GM11168 (cell line): ENCODE measurements at regions not wholly inside any gene's neighbourhood (a gene's known extent, or its start where the extent isn't known, plus 50 kb on each side); places are given as distances from the start of the nearest gene placed in this dataset.
"Not testable (repeated sequence)": the region's sequence is repeated elsewhere in the genome, so short reads cannot be mapped to it uniquely, and the experiment has no call there.

ENCODE experiments used
- in situ Hi-C: fragments of 300-500 bp; cut with MboI; formaldehyde crosslinking; loops from one replicate; pipeline ENCODE4 v1.12.0; 2022; ENCODE audit warnings: low sequenced_read_pairs; ENCODE audit not compliant: unreplicated experiment

DNA sequence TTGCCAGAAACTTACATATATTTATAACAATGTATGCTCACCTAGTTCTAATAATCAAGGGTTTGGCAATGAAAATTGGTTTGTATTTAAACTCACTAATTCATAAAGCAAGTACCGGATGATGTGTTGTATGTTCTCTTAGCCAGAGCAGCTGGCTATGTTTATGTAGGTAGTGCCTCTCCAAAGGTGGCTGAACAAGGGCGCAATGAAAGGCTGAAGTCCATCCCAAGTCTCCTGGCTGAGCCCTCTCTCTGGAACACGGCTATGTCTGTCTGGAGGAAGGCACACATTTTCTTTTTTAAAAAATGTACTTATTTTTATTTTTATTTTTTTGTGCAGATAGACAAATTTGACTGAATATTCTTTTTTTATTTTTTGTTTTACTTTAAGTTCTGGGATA, 141.2 kb upstream of the DAB2 start:
- in situ Hi-C loops = no loop called here

DNA sequence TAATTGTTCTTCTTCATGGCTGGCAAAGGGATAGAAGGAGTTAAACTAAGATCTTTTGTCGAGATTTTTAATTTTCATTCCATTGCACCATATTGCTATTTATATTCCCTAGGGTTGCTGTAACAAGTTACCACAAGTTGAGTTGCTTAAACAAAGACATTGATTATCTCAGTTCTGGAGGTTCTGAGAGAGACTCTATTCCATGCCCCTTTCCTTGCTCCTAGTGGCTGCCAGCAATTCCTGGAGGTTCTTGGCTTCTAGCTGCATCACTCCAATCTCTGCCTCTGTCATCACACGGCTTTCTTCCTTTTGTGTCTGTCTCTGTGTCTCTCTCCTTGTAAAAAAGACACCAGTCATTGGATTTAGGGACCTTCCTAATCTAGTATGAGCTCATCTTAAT, 136.6 kb upstream of the DAB2 start:
- in situ Hi-C loops = no loop called here

DNA sequence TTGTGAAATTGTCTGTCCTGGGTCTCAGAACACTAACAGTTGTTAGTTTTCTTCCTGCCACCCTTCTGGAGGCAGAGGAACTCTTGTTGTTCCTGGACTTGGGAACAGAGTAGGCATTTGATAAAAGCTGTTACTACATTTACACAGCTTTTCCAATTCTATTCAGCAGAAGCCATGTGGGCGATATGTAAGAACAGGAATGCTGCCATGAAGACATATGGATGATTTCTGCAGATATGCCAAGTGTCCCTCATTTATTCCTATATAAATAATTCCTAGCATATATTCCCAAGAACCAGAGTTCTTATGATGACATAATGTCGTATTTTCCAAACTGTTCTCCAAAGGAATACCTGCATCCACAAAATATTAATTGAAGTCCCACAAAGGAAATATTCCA, 135.9 kb upstream of the DAB2 start:
- in situ Hi-C loops = no loop called here

DNA sequence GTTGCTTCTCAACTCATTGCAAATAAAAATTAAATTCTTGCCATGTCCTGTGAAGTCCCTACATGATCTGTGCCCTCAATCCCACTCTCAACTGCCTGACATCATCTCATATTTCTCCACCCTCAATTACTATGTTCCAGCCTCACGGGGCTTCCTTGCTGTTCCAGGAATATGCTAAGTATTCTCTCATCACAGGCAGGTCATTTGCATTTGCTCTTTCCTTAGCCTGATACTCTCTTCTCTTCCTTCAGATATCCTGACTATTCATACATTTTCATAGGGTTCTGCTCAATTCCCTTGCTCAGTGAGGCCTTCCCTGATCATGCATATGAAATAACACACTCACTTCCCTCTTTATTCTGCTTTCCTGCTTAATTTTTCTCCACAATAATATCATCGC, 135.1 kb upstream of the DAB2 start:
- in situ Hi-C loops = loop anchor here (10.0 kb wide), 1 partner anchor 185 kb away; no protein-coding TSS in a partner anchor

DNA sequence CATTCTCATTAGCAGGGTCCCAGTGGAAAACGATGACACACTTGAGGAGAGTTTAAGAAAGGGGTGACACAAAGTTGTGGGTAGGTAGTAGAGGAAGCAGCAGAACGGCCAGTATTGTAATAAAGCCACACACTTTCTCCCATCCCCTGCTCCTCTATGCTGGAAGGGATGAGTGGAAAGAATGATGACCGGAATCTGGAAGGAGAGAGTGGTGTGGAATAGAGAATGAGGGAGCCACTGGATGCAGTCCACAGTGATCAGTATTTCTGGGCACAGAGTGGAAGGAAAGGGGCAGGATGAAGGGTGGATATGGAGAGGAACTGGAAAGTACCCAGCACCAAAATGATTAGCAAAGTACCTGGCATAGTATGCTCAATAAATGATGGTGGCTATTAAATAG, 133.8 kb upstream of the DAB2 start:
- in situ Hi-C loops = loop anchor here (10.0 kb wide), 1 partner anchor 184 kb away; no protein-coding TSS in a partner anchor

DNA sequence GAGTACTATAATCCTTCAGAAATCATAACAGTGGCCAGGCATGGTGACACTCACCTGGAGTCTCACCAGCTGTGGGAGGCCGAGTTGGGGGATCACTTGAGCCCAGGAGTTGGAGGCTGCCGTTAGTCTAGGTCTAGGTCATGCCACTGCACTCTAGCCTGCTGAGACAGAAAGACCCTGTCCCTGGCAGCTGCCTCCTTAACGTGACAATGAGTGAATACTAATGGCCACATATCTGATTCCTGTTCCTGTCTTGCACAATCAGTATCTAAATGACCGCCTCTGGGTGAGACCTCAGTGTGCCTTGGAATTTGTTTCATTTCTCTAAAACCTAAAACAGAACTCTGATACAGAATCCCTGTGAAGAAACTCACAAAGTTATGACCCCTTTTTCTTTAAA, 131.0 kb upstream of the DAB2 start:
- in situ Hi-C loops = loop anchor here (10.0 kb wide), 1 partner anchor 181 kb away; no protein-coding TSS in a partner anchor

DNA sequence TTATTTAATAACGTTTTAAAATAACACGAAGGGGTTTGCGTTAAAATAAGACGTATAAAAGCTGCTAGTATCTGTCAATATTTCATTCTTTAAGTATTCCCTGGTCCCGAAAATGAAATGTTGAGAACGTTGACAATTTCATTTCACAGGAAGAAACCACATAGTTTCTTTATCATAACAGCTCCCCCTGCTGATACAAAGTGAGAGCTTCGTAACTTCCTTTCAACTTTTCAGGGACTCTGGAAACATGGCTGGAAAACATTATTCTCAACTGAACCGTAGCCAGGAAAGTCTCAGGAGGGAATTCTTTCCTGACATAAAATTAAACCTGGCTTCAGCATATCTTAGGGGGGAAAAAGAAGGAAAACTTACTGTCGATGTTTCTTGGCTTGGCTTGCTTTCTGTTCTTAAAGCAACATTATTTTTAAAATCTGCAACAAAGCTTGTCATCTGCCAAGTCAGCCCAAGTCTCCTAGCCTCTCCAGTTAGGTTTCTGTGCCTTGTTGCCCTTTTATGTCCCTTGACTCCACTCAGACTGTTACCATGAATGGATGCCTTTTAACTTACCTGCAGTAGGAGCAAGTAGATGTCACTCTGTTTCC, 122.9 kb upstream of the DAB2 start:
- in situ Hi-C loops = no loop called here

DNA sequence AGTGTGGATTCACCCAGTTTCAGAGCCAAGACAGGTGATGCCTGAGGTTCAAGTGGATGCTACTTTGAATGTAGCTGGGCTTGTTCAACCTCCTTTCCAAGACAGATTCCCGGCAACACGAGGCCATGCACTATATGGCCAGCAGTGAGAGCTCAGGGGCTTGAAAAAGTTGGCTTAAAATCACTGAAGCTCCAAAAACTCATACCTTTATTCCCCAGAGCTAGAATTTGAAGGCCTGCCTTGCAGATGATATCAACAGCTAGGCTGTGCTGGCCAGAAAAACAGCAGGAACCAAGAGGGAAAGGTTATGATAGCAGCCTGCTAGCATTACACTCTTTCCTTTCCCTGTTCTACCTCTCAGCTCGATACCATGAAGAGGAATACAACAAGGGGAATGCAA, 120.2 kb upstream of the DAB2 start:
- in situ Hi-C loops = no loop called here

DNA sequence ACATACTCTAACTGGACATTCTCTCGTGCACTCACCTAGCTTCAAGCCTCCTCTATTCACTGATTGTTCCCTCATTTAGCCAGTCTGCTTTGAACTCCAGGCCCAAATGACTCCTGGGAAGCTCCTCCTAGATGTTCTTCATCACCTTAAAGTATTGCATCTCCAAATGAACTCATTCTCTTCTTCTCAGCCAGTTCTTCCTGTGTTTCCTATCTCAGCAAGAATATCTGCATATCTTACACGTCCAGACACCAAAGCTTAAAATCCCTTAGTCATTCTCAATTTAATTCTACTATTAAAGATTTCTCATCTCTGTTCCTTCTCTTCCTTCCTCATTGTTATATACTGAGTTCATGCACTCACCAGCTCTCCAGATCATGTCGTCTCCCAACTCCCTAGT, 118.6 kb upstream of the DAB2 start:
- in situ Hi-C loops = no loop called here

DNA sequence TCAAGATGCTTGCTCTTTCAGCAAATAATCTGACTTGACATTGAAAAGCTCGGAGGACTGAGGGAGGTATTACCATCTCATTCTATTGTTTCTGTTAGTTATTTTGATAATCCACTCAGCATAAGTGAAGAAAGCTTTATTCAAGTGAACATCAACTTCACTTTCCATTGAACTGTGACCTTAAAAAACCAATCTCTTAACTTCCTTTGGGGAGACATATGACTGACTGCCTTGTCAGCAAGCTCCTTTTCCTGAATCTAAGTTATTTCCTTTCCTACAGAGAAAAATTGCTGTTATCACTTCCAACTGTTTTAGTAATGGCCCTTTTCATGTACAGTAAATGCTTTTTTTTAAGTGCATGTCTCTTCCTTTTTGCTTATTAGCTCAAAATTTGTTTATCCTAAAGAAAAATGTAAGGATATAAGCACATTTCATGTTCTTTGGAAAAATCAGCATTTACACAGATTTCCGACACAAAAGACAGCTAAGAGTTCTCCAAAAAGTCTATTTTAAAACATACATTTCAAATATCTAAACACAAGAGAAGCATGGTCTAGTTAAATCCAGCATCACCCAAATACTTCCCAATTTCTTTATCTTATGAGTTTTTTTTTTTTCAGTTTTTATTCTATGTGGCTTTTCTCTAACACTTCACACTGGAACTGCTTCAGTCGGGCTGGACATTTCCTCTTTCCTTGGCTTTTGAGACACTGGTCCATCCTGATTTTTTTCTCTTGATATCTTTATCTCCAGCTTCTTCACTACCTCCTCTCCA, 117.9 kb upstream of the DAB2 start:
- in situ Hi-C loops = no loop called here

DNA sequence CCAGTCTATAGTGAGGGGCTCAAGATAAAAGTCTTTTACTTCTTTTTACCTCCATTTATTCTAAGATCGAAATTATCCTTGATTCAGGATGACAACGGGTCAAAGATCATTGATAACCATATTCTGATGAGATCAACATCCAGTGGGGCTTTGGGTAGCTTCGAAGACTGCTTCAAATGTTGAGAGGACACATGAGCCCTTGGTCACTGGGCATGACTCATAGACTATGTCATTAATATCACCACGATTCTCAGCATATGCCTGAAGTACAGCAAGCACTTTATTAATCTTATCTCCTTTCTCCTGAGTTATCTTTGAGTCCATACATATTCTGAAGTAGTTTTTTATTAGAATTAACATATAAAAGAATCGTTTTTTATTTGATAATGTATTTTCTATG, 117.1 kb upstream of the DAB2 start:
- in situ Hi-C loops = no loop called here

DNA sequence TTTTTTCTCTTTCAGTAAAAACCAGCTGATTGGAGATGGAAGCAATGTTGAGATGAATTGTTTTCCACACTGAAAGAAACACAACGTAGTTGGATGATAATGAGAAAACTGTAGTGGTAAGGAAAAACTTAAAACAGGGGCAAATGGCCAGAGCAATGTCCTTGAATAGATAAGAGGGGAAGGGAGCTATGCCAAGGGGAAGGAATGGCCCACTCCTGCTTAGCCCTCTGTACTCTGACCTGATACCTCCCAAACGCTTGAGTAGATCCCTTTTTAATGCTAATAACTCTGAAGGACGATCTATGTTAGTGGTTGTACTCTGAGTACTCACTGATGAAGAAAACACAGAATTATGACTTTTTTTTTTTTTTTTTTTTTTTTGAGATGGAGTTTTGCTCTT, 114.7 kb upstream of the DAB2 start:
- in situ Hi-C loops = no loop called here

DNA sequence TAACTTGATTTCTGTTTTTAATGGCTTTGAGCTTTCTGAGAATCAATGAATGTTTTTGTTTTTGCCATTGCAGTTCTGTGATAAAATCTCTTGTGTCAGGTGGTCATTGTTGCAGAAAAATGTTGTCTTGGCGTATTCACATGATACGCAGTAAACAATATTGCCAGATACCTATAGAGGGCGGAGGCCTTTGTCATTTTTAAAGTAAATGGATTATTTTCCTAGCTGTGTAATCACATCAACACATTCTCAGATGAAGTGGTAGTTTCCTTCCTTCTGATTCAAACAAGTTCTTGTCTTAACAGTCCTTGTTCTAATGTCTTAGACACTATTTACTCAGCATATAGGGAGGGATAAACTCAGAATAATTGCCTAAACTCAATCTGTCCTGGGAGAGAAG, 109.9 kb upstream of the DAB2 start:
- in situ Hi-C loops = no loop called here

DNA sequence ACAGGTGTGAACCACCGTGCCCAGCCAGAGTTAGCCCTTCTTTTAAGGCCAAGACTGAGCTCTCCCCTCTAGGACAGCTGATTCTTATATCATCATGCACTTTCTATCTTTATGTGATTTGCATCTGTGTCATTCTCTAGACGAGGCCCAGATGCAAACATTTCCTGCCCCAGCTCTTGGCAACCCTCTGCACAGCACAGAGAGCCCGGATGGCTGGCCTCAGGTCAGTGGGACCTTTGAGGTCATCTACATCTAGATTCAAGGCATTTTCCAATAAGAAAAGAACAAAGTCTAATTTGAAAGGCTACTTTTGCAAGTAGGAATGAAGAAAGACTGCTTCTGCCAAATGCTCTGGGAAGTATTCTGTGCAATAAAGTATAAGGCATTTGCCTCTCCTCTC, 109.0 kb upstream of the DAB2 start:
- in situ Hi-C loops = no loop called here

DNA sequence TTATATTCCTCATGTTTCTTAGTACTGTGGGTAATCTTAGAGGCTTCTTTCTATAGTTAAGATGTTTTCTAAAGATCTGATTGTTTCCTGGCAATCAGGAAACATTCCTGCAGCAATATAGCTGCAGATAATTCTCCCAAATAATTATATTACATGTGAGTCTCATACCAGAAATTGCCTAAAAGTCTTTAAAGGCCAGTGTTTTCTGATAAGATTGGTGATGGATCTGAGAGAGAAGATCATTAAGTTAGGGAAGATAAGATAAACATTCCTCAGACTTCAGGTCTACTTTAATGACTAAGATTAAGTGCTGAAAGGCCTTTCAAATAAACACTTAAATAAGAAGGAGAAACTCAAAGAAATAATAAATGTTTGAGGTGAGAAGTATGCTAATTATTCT, 107.7 kb upstream of the DAB2 start:
- in situ Hi-C loops = no loop called here

DNA sequence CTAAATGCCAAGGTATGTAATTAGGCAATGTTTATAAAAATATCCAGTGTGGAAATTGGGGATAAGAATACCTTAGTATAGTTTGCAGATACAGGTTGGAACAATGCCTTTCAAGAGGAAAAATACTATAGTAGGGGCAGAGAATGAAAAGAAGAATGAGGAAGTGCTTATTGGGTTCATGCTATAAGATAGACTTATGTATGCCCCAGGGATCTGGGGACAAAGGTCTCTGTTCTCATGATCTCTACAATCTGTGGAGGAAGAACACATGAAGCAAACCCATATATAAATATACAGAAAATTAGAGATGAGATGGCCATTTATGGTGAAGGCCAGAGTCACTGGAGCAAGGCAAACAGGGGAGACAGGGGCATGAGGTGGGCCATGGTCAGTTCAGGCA, 106.5 kb upstream of the DAB2 start:
- in situ Hi-C loops = no loop called here

DNA sequence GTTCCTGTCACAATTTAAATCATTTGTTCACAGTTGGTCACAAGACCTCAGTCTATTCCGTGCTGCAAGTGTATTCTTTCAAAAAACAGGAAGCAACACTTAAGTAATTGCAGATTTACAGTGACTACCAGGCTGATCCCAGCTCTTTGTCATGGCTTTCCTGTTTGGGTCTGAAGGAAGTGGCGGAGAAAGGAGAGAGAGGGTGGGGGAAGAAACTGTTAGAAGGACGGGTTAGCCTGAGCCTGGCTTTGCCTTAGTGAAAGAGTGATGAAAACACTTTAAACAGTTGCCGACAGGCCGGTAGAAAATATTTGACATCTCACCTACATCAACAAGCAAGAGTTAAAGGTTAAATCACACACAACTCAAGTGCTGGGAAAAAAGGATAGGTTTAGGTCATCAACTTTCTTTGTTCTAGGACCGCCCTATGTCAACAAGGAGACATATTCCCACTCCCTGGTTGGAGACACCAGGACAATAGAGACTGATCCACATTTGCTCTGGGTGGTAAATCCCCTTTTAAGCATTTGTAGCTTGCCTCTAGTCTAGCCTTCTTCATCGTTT, 102.2 kb upstream of the DAB2 start:
- in situ Hi-C loops = no loop called here

DNA sequence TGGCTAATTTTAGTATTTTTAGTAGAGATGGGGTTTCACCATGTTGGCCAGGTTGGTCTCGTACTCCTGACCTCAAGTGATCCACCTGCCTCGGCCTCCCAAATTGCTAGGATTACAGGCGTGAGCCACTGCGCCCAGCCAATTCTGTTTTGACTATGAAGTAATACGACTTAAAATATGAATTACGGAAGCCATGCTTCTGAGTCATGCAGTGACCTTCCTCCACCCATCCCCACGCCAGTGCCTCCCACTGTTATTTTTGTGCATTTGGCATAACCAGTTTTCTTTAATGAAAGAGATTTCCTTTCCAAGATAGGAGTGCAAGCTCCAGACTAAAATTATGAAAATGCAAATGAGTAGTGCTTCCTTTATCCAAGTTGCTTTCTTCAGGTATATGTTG, 101.0 kb upstream of the DAB2 start:
- in situ Hi-C loops = not testable (repeated sequence)

DNA sequence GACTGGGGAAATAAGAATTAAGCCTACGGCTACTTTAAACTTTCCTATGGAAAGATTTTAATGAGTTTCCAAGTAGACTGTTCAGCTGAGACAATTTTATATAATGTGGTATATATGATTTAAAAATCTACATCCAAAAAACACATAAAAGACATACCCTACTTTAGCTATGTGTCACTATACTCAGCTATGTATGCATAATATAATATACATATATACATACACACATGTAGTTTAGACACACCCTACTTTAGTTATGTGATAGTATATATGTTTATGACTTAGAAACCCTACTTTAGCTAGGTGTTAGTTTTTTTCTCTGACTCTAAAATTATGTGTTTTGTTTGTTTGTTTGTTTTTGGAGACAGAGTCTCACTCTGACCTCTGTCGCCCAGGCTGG, 100.5 kb upstream of the DAB2 start:
- in situ Hi-C loops = no loop called here

DNA sequence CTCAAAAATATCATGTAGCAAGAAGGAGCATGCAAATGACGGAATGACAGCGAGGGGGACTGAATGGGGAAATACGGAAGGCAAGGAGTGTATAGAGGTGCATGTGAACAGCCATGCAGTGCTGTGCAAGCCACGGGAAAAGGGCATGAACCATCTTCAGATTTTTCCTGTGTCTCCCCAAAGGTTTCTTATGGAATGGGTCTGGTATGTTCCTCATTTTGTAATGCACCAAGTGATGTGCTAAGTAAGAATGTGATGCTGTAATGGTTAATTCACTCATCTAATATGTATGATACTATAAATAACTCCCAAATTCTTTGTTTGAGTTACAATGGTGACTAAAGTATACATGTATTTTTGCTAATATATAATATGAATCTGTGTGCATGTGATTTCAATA, 99.0 kb upstream of the DAB2 start:
- in situ Hi-C loops = no loop called here

DNA sequence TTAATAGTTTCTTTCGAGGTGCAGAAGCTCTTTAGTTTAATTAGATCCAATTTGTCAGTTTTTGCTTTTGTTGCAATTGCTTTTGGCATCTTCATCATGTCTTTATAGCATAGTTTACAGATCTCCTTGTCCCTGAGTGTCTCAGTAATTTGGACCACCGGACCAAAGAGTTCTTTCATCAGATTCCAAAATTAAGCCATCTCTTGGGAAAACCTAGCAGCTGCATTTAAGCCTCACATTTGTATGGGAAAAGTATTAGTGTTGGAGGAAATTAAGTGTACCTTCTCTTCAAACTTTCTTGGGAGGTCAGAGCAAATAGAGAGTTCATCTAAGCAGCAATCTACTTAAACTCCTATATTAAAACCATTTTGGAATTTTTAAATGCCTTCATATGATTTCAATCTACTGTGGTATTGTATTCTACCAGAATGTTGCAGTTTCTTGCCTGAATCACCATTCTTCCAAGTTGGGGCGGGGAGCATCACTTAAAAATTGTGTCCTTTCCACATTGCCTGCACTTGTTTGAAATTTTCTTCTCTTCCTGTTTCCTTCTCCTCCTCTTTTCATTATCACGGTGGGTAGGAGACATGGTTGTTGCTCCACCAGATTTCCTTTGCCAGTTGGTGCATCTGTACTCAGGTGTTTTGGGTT, 97.3 kb upstream of the DAB2 start:
- in situ Hi-C loops = no loop called here
